SH-SY5Y (cell line): ENCODE measurements at regions not wholly inside any gene's neighbourhood (a gene's known extent, or its start where the extent isn't known, plus 50 kb on each side); places are given as distances from the start of the nearest gene placed in this dataset.

ENCODE experiments used
- GATA2 ChIP-seq: IDR thresholded peaks from 2 replicates; pipeline ENCODE4 v1.6.1; 2011; ENCODE audit warnings: mild to moderate bottlenecking, low read depth, low read length
- GATA3 ChIP-seq: IDR thresholded peaks from 2 replicates; pipeline ENCODE4 v1.6.1; 2011; ENCODE audit warnings: low read depth, mild to moderate bottlenecking, low read length, moderate library complexity

DNA sequence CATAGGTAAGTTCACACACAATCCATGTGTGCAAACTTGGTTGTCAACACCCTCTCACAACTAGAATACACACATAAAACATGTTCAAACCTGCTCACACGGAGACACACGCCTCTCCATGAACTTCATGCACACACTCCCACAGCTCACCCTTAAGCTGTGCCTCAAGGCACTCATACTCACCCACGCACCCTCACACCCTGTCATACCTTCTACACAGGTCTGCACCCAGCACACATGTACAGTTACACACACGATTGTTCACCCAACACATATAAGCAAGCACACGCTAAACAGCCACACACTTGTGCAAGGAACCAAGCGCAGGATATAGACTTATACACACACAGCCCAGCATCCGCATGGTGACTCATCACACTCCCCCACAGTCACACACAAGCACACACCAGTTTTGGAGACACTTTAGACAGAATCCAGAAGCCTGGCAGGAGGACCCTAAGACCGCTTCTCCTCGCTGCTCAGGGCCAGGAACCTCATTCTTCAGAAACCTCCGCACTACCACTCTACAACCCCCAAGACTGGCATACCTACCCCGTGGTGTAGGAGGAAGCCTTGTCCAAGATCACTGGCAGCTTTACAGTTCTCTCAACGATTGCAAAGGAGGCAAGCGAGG, 58.7 kb upstream of the ZC3H12A start:
- TF ChIP-seq GATA2 (no peak), GATA3 (no peak)
